ENCODE measurements at regions not wholly inside any gene's neighbourhood (a gene's known extent, or its start where the extent isn't known, plus 50 kb on each side); places are given as distances from the start of the nearest gene placed in this dataset.

DNA sequence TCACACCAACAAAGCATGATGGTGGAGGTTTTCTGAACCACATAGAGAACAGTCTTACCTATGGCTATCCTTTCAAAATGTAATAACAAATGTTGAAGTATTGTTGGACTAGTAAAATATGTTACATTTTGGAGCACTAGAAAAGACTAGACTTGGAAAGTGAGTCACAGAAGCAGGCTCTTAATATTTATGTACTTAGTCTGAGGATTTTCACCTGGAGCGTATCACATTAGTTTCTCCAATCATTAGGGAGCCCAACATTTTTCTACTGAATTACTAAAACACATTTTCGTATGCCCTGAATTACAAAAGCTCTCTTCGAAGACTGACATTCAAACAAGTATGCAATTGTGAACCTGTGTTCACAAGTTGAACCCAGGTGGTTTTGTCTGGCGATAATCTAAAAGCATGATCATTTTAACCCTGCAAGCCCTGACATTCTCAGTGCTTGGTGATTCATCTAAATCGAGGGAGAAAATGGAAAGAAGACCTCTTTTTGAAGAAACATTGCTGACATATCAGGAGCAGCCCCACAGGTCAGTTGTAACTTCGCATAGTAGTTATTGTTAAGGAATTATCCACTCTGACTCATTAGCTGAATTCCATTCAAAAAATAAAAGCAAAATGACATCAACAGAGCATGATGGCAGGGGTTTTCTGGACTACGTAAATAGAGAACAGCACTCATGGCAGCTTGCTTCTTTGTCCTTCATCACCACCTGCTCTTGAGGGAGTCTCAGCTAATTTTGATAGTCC, 679.8 kb upstream of the NECTIN3 start:
- 78 to 87% (median 83%) methylated on average over 7 of the region's 7 CpGs for WGBS, 4 donors
- intact Hi-C loops (cut with DNase I) = no loop called here

DNA sequence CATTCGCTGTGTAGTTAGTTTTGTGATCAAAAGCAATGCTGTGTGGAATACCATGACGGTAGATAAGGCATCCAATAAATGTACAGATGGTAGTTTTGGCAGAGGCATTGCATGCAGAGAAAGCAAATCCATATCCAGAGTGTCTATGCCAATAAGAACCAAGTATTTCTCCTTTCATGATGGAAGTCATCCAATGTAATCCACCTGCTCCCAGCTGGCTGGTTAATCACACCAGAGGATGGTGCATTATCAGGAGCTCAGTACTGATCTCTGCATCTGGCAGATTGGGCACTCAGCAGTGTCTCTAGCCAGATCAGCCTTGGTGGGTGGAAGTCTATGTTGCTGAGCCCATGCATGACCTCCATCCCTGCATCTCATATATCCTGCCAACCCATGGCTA, 677.7 kb upstream of the NECTIN3 start:
- no peak overlapping the region for H3K4me3 ChIP-seq
- no peaks in the 10 kb centered on the region for H3K36me3 ChIP-seq (replicated peaks in 1 of 2)
- intact Hi-C loops (cut with DNase I) = no loop called here
- H3K9me3 ChIP-seq (replicated peaks in 1 of 3) = no peaks in the 10 kb centered on the region
- H3K4me1 ChIP-seq (replicated peaks in 1 of 2) = no peaks in the 10 kb centered on the region
- H3K27me3 ChIP-seq = no peaks in the 10 kb centered on the region
- no peak for TF ChIP-seq POLR2A (IDR thresholded peaks at IDR 0.05)
- TF ChIP-seq, protein P1, sequence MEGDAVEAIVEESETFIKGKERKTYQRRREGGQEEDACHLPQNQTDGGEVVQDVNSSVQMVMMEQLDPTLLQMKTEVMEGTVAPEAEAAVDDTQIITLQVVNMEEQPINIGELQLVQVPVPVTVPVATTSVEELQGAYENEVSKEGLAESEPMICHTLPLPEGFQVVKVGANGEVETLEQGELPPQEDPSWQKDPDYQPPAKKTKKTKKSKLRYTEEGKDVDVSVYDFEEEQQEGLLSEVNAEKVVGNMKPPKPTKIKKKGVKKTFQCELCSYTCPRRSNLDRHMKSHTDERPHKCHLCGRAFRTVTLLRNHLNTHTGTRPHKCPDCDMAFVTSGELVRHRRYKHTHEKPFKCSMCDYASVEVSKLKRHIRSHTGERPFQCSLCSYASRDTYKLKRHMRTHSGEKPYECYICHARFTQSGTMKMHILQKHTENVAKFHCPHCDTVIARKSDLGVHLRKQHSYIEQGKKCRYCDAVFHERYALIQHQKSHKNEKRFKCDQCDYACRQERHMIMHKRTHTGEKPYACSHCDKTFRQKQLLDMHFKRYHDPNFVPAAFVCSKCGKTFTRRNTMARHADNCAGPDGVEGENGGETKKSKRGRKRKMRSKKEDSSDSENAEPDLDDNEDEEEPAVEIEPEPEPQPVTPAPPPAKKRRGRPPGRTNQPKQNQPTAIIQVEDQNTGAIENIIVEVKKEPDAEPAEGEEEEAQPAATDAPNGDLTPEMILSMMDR (IDR thresholded peaks at IDR 0.05) = no peak
- no peak for DNase-seq
- H3K27ac ChIP-seq = no peak overlapping the region
- 61 to 90% (median 80%) methylated on average over 2 of the region's 2 CpGs for WGBS, 4 donors

More for the DNA sequence above, 679.8 kb upstream of the NECTIN3 start:
- H3K27me3 ChIP-seq = no peaks in the 10 kb centered on the region
- no peaks in the 10 kb centered on the region for H3K36me3 ChIP-seq (replicated peaks in 1 of 2)
- DNase-seq = no peak
- H3K9me3 ChIP-seq (replicated peaks in 1 of 3) = no peaks in the 10 kb centered on the region
- H3K4me1 ChIP-seq (replicated peaks in 1 of 2) = no peaks in the 10 kb centered on the region
- H3K27ac ChIP-seq = no peak overlapping the region
- H3K4me3 ChIP-seq = no peak overlapping the region
- TF ChIP-seq, protein P1 (IDR thresholded peaks at IDR 0.05) = no peak
- TF ChIP-seq POLR2A (IDR thresholded peaks at IDR 0.05) = no peak

DNA sequence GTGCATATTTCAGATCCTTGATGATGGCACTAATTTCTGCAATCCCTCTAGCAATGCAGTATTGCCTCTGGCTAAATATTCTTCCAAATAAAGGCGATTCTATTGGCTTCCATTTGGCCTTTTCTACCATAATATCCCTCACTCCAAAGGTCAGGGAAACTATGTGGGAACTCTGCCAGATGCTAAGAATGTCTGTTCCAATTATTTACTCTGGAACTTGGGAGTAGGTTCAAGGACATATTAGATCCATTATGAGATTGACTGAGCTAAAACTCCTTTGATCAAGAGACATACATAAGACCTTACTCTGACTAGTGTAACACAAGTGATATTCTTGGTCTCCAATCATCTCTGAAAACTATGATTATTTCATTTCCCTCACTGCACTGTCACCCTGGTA, 674.5 kb upstream of the NECTIN3 start:
- TF ChIP-seq, protein P1 (IDR thresholded peaks at IDR 0.05) = no peak
- no peak for TF ChIP-seq POLR2A (IDR thresholded peaks at IDR 0.05)
- WGBS, 4 donors = 7 to 22% (median 18%) methylated on average over 1 of the region's 1 CpG
- no peak overlapping the region for H3K27ac ChIP-seq
- no peaks in the 10 kb centered on the region for H3K27me3 ChIP-seq
- H3K36me3 ChIP-seq (replicated peaks in 1 of 2) = no peaks in the 10 kb centered on the region
- no peak for DNase-seq
- no peaks in the 10 kb centered on the region for H3K9me3 ChIP-seq (replicated peaks in 1 of 3)
- intact Hi-C loops (cut with DNase I) = no loop called here
- H3K4me3 ChIP-seq = no peak overlapping the region
- no peaks in the 10 kb centered on the region for H3K4me1 ChIP-seq (replicated peaks in 1 of 2)

DNA sequence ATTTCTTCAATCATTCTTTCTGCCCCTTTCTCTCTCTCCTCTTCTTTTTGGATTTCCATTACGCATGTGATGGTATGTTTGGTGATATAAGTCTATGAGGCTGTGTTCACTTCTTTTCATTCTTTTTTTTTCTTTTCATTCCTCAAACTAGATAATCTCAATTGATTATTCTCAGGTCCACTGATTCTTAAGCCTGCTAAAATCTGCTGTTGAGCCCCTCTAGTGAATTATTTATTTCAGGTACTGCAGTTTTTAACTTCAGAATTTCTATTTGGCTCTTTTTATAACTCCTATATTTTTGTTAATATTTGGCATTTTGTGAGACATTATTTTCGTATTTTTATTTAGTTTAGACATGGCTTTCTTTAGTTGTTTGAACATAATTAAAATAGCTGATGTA, 671.3 kb upstream of the NECTIN3 start:
- Histone ChIP-seq H3K27me3 (no peaks in the 10 kb centered on the region), H3K4me3 (no peak overlapping the region), H3K27ac (no peak overlapping the region), H3K36me3 (replicated peaks in 1 of 2) (no peaks in the 10 kb centered on the region), H3K9me3 (replicated peaks in 1 of 3) (no peaks in the 10 kb centered on the region), H3K4me1 (replicated peaks in 1 of 2) (no peaks in the 10 kb centered on the region)
- intact Hi-C loops (cut with DNase I) = no loop called here
- no peak for DNase-seq
- TF ChIP-seq, protein P1 (IDR thresholded peaks at IDR 0.05) = no peak
- TF ChIP-seq POLR2A (IDR thresholded peaks at IDR 0.05) = no peak
- whole genome bisulfite sequencing, 4 donors = 78 to 88% (median 84%) methylated on average over 2 of the region's 2 CpGs
